GM12878 (cell line): ENCODE measurements at regions not wholly inside any gene's neighbourhood (a gene's known extent, or its start where the extent isn't known, plus 50 kb on each side); places are given as distances from the start of the nearest gene placed in this dataset.

ENCODE experiments used
- ATAC-seq: fragments of 200-7000 bp; cut with Tn5 transposase; 3 replicates; pipeline ENCODE4 v1.9.1; 2020; ENCODE audit warnings: mild to moderate bottlenecking, moderate library complexity
- BruUV-seq: library from RNA; stranded (reverse); fragments of 400-500 nt; replicated peaks from 2 replicates; lab custom pipeline; 2021; lab: Mats Ljungman, UMichigan
- CTCF ChIA-PET: fragments of 300-600 bp; sonication (Branson Sonifier 250); formaldehyde crosslinking; extraction: SDS; loops from one replicate; lab custom pipeline; 2021; ENCODE audit warnings: inconsistent platforms; lab: Yijun Ruan, JAX
- POLR2A ChIA-PET: fragments of 350-600 bp; formaldehyde crosslinking; extraction: SDS; loops from one replicate; lab custom pipeline; 2021; ENCODE audit warnings: inconsistent platforms; lab: Charles Lee
- RAD21 ChIA-PET: fragments of 300-600 bp; sonication (Branson Sonifier 250); formaldehyde crosslinking; loops from one replicate; lab custom pipeline; 2023; ENCODE audit warnings: antibody characterized with exemption; ENCODE audit not compliant: unreplicated experiment; lab: Charles Lee
- SMC1A ChIA-PET: fragments of 300-600 bp; sonication (Branson Sonifier 250); formaldehyde crosslinking; loops from one replicate; lab custom pipeline; 2023; ENCODE audit not compliant: unreplicated experiment, uncharacterized antibody; lab: Charles Lee
- DNase-seq: peaks from one replicate; pipeline ENCODE4 v3.0.0-alpha.2; 2011; ENCODE audit warnings: low read depth, low spot score
- FAIRE-seq: peaks from 3 replicates; lab custom pipeline; 2011; peaks lifted over from hg19 to GRCh38; lab: Jason Lieb, UNC
- H2AFZ ChIP-seq: 2 replicates; pipeline ENCODE4 v1.6.0; 2011; ENCODE audit warnings: low read depth, low read length, control low read depth; ENCODE audit not compliant: control insufficient read depth
- H3K27ac ChIP-seq: 2 replicates; pipeline ENCODE4 v1.5.1; 2011; ENCODE audit warnings: control low read depth; ENCODE audit not compliant: control insufficient read depth, insufficient read depth
- H3K27me3 ChIP-seq, 2 experiments: replicated peaks in 1 of 2; 2 replicates each; pipeline versions ENCODE4 v1.6.0 to v1.6.1; 2011; ENCODE audit warnings: low read length in 1 of 2; ENCODE audit not compliant: control insufficient read depth in 2 of 2, insufficient read depth in 2 of 2
- H3K36me3 ChIP-seq, 2 experiments: 2 replicates each; pipeline ENCODE4 v1.5.1; 2011; ENCODE audit warnings: low read length in 1 of 2; ENCODE audit not compliant: control insufficient read depth in 2 of 2, insufficient read depth in 2 of 2
- H3K4me1 ChIP-seq: 2 replicates; pipeline ENCODE4 v1.6.1; 2011; ENCODE audit warnings: mild to moderate bottlenecking, low read length, moderate library complexity, mixed read lengths; ENCODE audit not compliant: control insufficient read depth, insufficient read depth
- H3K4me2 ChIP-seq: 2 replicates; pipeline ENCODE4 v1.6.0; 2011; ENCODE audit warnings: control low read depth; ENCODE audit not compliant: control insufficient read depth, insufficient read depth
- H3K4me3 ChIP-seq: fragments of 200-600 bp; sonication (generic); 2 replicates; pipeline ENCODE4 v1.5.1; 2016
- H3K79me2 ChIP-seq: 2 replicates; pipeline ENCODE4 v1.6.0; 2011; ENCODE audit warnings: low read length; ENCODE audit not compliant: control insufficient read depth, insufficient read depth
- H3K9ac ChIP-seq: 2 replicates; pipeline ENCODE4 v1.8.0; 2011; ENCODE audit warnings: low read length, control low read depth, mixed read lengths; ENCODE audit not compliant: control insufficient read depth, insufficient read depth
- H3K9me3 ChIP-seq: replicated peaks from 3 replicates; pipeline ENCODE4 v1.5.1; 2011; ENCODE audit warnings: mild to moderate bottlenecking, low read length; ENCODE audit not compliant: control insufficient read depth, insufficient read depth
- H4K20me1 ChIP-seq: 2 replicates; pipeline ENCODE4 v1.6.0; 2011; ENCODE audit not compliant: control insufficient read depth, insufficient read depth
- ATF2 ChIP-seq: IDR thresholded peaks from 2 replicates; pipeline ENCODE4 v1.6.1; 2012; ENCODE audit warnings: low read length, inconsistent platforms
- ESRRA ChIP-seq: IDR thresholded peaks from 2 replicates; pipeline ENCODE4 v1.6.1; 2012; ENCODE audit warnings: mild to moderate bottlenecking, low read length, improper control_type of control experiment
- KAT2A ChIP-seq: conservative IDR thresholded peaks from 2 replicates; pipeline ENCODE4 v1.6.1; 2011; ENCODE audit warnings: low read depth, low read length; ENCODE audit not compliant: control insufficient read depth
- ZNF687 ChIP-seq: fragments of 450-650 bp; IDR thresholded peaks from 2 replicates; pipeline ENCODE4 v1.6.1; 2017; ENCODE audit warnings: mild to moderate bottlenecking, moderate library complexity
- WGBS: methylation state at CpG from one replicate; pipeline ENCODE4 v1.1.6; 2016; ENCODE audit warnings: low lambda C conversion rate; ENCODE audit not compliant: insufficient replicate concordance, insufficient coverage; ENCODE audit errors: missing lambda C conversion rate; 5-methylcytosine and 5-hydroxymethylcytosine counted together
- in situ Hi-C: fragments of 300-500 bp; cut with MboI; formaldehyde crosslinking; loops from 9 replicates; pipeline ENCODE4 v1.14.3; 2018; ENCODE audit warnings: mixed read lengths
- intact Hi-C: fragments of 100-400 bp; cut with micrococcal nuclease; formaldehyde crosslinking; loops from one replicate; pipeline ENCODE4 v1.14.2; 2022; ENCODE audit not compliant: unreplicated experiment

- no peaks in the 10 kb centered on the region for H3K36me3 ChIP-seq
- no peaks in the 10 kb centered on the region for H3K9me3 ChIP-seq
- POLR2A ChIA-PET = no interaction called here
- no peak overlapping the region for H3K9ac ChIP-seq
- no peaks in the 10 kb centered on the region for H3K79me2 ChIP-seq
- RAD21 ChIA-PET = no interaction called here
- TF ChIP-seq ZNF687 (no peak), ATF2 (no peak), ESRRA (no peak), KAT2A (no peak)
- DNase-seq (no peak), FAIRE-seq (no peak), ATAC-seq (no peak)
- CTCF ChIA-PET = no interaction called here
- no TSS peak for BruUV-seq
- in situ Hi-C loops = no loop called here
- H3K4me2 ChIP-seq = no peak overlapping the region
- H3K27me3 ChIP-seq = no peaks in the 10 kb centered on the region
- H2AFZ ChIP-seq = no peak overlapping the region
- H4K20me1 ChIP-seq = no peaks in the 10 kb centered on the region
- no peak overlapping the region for H3K4me3 ChIP-seq
- H3K27ac ChIP-seq = no peak overlapping the region
- intact Hi-C loops = no loop called here
- WGBS = 66% methylated on average over 3 of the region's 3 CpGs
- H3K4me1 ChIP-seq = no peaks in the 10 kb centered on the region
- SMC1A ChIA-PET = no interaction called here
Observed at GRCh38 chr7:11243739-11244138, 270.1 kb downstream of the PHF14 start.
